ENCODE measurements at regions not wholly inside any gene's neighbourhood (a gene's known extent, or its start where the extent isn't known, plus 50 kb on each side); places are given as distances from the start of the nearest gene placed in this dataset.
"Not testable (repeated sequence)": the region's sequence is repeated elsewhere in the genome, so short reads cannot be mapped to it uniquely, and the experiment has no call there.

DNA sequence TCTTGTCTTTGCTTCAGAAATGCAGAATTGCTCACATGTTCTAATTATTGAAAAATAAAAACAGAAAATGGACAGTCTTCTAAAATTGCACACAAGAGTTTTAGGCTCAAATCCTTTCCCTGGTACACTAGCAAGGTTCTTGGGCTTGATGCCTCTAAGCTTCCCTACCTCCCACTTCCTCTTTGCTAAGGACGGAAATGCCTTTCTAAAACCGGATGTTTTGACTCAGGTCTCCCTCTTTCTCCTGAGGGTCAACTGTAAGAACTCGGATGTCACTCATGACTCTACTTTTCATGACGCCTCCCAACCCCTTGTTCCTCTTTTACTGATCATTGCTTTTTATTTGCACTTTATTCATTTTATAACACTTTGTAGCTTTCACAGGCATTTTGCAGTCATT is 613.5 kb downstream of the C6orf118 start:
- Mint-ChIP-seq H3K9me3 (peaks cover 5% of the 10 kb centered on the region), H3K4me1 (no peaks in the 10 kb centered on the region), H3K36me3 (no peaks in the 10 kb centered on the region), H3K27ac (no peak overlapping the region), H3K27me3 (no peaks in the 10 kb centered on the region), H3K4me3 (no peak overlapping the region)
- no peak for DNase-seq
- CTCF ChIA-PET = no interaction called here

DNA sequence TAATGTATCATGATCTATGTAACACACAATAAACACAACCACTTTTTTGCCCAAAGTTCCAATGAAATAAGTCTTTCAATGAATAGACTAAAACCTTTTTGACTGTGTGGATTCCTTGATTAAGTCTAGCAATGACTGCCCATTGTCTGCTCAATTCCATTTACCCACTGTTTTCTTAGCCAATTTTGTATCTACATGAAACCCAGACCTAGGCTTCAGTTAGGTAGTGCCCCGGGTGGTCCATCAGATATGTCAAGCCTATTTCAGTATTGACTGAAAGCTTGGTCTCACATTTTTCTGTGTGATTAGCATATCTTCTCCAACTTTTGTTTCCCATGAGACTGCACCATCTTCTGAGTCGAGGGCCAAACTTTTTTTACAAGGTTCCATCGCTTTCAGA is 615.0 kb downstream of the C6orf118 start:
- Mint-ChIP-seq H3K27ac (no peak overlapping the region), H3K4me3 (no peak overlapping the region), H3K36me3 (no peaks in the 10 kb centered on the region), H3K4me1 (no peaks in the 10 kb centered on the region), H3K27me3 (no peaks in the 10 kb centered on the region), H3K9me3 (peaks cover 11% of the 10 kb centered on the region)
- CTCF ChIA-PET = no interaction called here
- DNase-seq = no peak

DNA sequence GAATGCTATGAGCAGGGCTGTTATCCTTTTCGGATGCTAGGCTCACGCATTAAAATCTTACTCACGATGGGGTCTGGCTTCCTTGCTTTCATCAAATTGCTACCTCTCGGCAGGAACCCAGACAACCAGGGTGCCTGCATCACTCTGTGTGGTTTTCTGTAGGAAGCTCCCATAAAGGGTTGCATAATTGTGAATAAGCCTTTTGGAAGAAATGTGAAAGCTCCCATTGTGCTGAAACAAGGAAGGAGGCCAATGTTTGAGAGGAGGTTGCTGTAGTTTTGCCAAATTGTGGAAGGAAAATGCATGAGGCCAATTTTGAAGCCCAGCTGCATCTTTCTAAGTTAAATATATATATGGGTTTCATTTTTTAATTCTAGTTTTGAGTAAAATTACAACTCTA is 615.5 kb downstream of the C6orf118 start:
- H3K27ac Mint-ChIP-seq = no peak overlapping the region
- no peaks in the 10 kb centered on the region for H3K4me1 Mint-ChIP-seq
- no peaks in the 10 kb centered on the region for H3K36me3 Mint-ChIP-seq
- H3K9me3 Mint-ChIP-seq = peaks cover 11% of the 10 kb centered on the region
- H3K4me3 Mint-ChIP-seq = no peak overlapping the region
- DNase-seq = no peak
- CTCF ChIA-PET = no interaction called here
- no peaks in the 10 kb centered on the region for H3K27me3 Mint-ChIP-seq

DNA sequence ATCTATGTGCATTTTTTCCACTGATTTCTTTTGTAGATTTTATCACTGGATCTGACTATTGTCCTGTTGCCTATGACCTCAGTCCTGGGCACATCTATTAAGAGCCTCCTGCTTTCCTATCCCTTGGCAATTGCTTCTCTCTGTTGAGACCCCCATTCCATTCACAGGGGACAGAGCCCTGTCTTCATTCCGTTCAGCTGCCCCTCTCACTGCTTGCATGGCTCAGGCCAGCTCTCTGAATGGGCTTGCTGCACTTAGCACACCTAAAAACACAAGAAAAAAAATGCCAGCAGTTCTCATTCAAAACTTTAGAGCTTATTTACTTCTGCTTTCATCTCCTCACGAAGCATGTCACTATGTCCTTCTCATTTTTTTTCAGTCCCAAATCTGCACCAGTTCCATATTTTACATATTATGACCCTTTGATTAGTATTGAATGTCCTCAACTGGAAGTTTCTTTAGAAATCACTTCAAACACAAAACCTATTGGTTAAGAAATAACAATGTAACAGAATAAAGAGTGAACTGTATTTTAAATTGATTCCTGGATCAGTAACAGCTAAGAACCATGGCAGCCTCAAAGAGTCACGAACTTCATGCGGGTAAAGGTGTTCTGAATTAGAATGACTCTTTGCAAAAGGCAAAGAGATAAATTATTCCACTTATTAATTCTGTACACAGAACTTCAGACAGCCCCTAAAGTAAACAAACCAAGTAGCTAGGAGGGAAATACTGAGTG is 616.5 kb downstream of the C6orf118 start:
- CTCF ChIA-PET = no interaction called here
- Mint-ChIP-seq H3K4me1 (no peaks in the 10 kb centered on the region), H3K36me3 (no peaks in the 10 kb centered on the region), H3K9me3 (peaks cover 11% of the 10 kb centered on the region), H3K27ac (no peak overlapping the region), H3K27me3 (no peaks in the 10 kb centered on the region), H3K4me3 (no peak overlapping the region)
- DNase-seq = no peak

DNA sequence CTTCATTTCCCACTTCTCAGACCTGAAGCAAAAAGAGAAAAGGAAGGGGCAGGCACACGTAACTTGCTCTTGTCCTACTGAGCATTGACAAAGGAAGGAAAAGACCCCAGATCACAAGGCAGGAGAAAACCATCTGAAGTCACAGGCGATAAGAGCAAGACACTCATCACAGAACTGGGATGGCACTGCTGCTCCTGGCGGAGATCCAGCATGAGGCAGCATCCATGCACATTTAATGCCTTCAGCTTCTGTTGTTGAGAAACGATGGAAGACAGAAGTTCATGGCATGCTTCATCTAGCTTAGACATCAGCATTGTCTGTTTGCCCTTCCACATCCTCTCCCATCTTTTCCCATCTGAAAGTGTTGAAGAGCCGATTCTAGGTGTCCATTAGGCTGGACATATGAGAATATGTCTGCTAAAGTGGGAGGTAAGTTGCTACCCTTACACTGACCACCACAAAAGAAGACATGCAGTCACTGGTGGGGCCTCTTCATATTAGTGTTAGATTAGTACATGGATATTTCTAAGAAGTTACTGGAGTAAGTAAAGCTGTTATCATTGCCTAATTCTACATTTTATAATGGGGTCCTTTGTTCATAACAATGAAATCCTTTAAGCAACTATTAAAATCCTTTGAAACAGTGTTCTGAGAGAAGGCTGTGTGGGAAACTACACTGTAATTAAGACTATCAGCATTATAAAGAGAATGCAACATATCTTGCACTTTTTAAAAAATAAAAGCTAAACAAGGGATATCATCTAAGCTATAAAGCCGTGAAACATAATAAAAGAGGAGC is 618.5 kb downstream of the C6orf118 start:
- no peak for DNase-seq
- no peaks in the 10 kb centered on the region for H3K27me3 Mint-ChIP-seq
- CTCF ChIA-PET = no interaction called here
- H3K27ac Mint-ChIP-seq = no peak overlapping the region
- no peak overlapping the region for H3K4me3 Mint-ChIP-seq
- no peaks in the 10 kb centered on the region for H3K36me3 Mint-ChIP-seq
- H3K4me1 Mint-ChIP-seq = no peaks in the 10 kb centered on the region
- peaks cover 17% of the 10 kb centered on the region for H3K9me3 Mint-ChIP-seq

DNA sequence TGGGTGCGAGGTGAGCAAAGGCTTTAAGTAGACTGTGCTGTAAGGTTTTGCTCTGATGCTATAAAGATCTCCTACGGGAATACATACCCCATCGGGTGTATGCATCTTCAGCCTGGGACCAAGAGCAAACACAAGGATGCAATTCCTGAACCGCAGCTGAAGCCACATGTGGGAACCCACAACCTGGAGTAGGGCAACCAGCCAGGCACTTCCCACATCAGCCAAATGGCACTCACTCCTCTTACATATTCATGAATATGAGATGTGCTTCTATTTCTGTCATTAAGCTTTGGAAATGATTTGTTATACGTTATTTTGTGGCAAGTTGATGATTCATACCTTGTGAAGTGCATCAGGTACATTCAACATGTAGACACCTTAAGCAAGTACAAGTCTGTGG is 619.2 kb downstream of the C6orf118 start:
- Mint-ChIP-seq H3K4me3 (no peak overlapping the region), H3K27ac (no peak overlapping the region), H3K4me1 (no peaks in the 10 kb centered on the region), H3K27me3 (no peaks in the 10 kb centered on the region), H3K9me3 (peaks cover 16% of the 10 kb centered on the region), H3K36me3 (no peaks in the 10 kb centered on the region)
- no peak for DNase-seq
- CTCF ChIA-PET = no interaction called here

DNA sequence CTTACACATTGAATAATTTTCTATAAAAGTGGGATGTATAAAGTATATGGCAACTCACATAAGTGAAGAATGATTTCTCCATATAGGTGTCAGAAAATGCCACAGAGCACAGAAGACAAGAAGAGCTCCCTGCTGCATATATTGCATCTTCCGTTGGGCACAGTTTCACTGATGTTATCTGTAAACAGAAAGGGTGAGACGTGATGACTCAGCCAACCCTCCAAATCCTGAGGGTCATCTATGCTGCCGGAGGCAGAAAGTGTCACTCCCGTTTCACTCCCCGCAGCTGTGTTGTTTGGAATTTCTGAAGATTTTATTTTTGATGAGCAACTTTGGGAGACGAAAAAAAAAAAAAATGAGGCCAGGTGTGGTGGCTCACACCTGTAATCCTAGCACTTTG is 644.1 kb downstream of the C6orf118 start:
- H3K27ac Mint-ChIP-seq = no peak overlapping the region
- H3K36me3 Mint-ChIP-seq = no peaks in the 10 kb centered on the region
- no peak for DNase-seq
- H3K27me3 Mint-ChIP-seq = no peaks in the 10 kb centered on the region
- H3K9me3 Mint-ChIP-seq = peaks cover 13% of the 10 kb centered on the region
- H3K4me3 Mint-ChIP-seq = no peak overlapping the region
- CTCF ChIA-PET = no interaction called here
- H3K4me1 Mint-ChIP-seq = no peaks in the 10 kb centered on the region

DNA sequence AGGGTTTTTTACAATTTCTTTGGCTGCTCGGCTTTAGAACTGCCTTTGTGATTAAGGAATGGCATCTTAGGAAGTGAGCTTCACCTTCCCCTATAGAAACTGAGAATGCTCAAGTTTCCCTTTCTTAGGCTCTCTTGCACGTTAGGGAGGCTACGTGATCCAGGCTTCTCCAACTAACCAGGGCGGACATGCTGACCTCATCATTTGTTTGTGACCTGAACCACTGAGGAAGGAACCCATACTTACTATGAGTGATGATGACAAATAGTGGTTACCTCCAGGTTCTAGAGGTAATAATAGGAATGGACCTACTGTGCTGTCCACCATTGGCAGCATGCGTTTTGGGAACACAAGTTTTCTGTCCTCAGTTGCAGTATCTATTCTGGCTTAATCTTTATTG is 645.8 kb downstream of the C6orf118 start:
- Mint-ChIP-seq H3K36me3 (no peaks in the 10 kb centered on the region), H3K9me3 (peaks cover 10% of the 10 kb centered on the region), H3K27ac (no peak overlapping the region), H3K4me1 (no peaks in the 10 kb centered on the region), H3K4me3 (no peak overlapping the region), H3K27me3 (no peaks in the 10 kb centered on the region)
- no peak for DNase-seq
- CTCF ChIA-PET = no interaction called here

DNA sequence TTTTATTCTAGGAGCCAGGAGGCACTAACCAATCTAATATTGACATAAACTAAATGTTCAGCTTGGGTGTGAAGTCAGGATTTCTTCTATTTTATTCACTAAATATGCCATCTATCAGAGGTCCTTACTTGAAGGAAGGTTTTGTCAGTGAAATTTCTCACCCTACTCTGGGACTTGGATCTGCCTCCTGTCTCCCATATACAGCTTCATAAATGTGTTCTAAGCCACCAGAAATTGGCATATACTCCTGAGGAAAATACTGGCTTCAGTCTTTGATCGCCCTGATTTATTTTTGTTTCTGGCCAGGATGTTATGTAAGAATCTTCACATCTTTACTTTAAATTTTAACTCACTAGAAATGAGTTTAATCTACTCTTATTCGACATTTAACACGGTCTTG is 647.7 kb downstream of the C6orf118 start:
- H3K9me3 Mint-ChIP-seq = peaks cover 10% of the 10 kb centered on the region
- no peak overlapping the region for H3K4me3 Mint-ChIP-seq
- CTCF ChIA-PET = no interaction called here
- H3K27ac Mint-ChIP-seq = no peak overlapping the region
- no peaks in the 10 kb centered on the region for H3K36me3 Mint-ChIP-seq
- no peaks in the 10 kb centered on the region for H3K27me3 Mint-ChIP-seq
- H3K4me1 Mint-ChIP-seq = no peaks in the 10 kb centered on the region
- no peak for DNase-seq

DNA sequence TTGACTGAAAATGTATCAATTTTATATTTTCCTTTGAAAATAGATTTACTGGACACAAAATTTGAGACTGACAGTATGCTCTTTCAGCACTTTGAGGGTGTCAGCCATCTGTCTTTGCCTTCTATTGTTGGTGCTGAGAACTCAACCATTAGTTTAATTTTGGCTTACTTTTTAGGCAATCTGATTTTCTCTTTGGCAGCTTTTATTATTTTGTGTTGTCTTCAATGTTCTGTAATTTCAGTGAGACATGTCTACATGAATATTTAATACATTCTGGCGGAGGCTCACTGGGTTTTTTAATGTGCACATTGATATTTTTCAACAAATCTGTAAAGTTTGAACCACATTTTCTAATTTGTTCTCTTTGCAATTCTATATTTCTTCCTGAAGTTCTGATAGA is 648.6 kb downstream of the C6orf118 start:
- H3K27me3 Mint-ChIP-seq = no peaks in the 10 kb centered on the region
- H3K36me3 Mint-ChIP-seq = no peaks in the 10 kb centered on the region
- H3K4me1 Mint-ChIP-seq = no peaks in the 10 kb centered on the region
- CTCF ChIA-PET = interaction anchor here (0.6 kb wide), 1 partner anchor 1558 kb away, joined by 3 read pairs; no protein-coding TSS in a partner anchor
- no peak overlapping the region for H3K27ac Mint-ChIP-seq
- H3K4me3 Mint-ChIP-seq = no peak overlapping the region
- DNase-seq = no peak
- H3K9me3 Mint-ChIP-seq = peaks cover 11% of the 10 kb centered on the region

DNA sequence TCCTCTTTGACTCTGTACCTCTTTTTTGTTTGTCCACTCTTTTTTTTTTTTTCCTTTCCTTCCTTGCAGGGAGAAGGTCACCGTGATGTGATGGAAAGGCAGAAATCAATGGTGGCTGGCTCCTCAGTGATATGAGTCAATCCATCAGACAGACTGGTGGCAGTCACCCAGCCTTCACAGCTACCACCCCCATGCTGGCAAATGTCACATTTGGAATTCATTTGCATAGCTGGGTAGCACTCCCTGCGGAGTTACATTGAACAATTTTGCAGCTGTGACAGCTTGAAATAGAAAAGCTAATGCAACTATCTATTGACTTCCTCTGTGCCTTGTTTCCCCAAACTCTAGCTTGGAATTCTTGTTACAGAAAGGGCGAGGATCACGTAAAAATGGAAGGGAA is 668.4 kb downstream of the C6orf118 start:
- H3K27me3 Mint-ChIP-seq = no peaks in the 10 kb centered on the region
- DNase-seq = no peak
- no peaks in the 10 kb centered on the region for H3K4me1 Mint-ChIP-seq
- no peaks in the 10 kb centered on the region for H3K36me3 Mint-ChIP-seq
- H3K4me3 Mint-ChIP-seq = no peak overlapping the region
- peaks cover 9% of the 10 kb centered on the region for H3K9me3 Mint-ChIP-seq
- CTCF ChIA-PET = no interaction called here
- H3K27ac Mint-ChIP-seq = no peak overlapping the region

DNA sequence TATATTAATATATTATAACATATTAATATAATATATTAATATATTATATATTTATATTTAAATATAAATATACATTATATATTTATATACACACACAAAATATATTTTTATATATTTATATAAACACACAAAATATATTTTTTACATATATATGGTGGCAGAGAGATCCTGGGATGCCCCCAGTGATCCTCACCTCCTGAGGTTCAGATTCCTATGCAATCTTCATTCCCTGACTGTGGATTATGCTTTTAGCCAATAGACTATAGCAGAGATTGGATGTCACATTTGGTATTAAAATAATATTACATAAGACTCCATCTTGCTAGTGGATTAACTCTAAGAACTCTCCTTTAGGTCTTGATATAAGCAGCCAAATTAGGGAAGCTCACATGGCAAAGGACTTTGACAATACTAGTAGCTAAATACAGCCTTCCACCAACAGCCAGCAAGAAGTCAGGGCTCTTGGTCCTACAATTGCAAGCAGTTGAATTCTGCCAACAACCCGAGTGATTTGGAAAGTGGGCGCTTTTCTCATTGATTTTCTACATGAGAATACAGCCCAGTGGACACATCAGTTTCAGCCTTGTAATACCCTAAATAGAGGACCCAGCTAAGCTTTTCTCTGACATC is 681.0 kb downstream of the C6orf118 start:
- DNase-seq = no peak
- CTCF ChIA-PET = no interaction called here
- no peak overlapping the region for H3K27ac Mint-ChIP-seq
- H3K27me3 Mint-ChIP-seq = no peaks in the 10 kb centered on the region
- H3K9me3 Mint-ChIP-seq = peaks cover 7% of the 10 kb centered on the region
- H3K36me3 Mint-ChIP-seq = no peaks in the 10 kb centered on the region
- H3K4me3 Mint-ChIP-seq = no peak overlapping the region
- H3K4me1 Mint-ChIP-seq = no peaks in the 10 kb centered on the region

DNA sequence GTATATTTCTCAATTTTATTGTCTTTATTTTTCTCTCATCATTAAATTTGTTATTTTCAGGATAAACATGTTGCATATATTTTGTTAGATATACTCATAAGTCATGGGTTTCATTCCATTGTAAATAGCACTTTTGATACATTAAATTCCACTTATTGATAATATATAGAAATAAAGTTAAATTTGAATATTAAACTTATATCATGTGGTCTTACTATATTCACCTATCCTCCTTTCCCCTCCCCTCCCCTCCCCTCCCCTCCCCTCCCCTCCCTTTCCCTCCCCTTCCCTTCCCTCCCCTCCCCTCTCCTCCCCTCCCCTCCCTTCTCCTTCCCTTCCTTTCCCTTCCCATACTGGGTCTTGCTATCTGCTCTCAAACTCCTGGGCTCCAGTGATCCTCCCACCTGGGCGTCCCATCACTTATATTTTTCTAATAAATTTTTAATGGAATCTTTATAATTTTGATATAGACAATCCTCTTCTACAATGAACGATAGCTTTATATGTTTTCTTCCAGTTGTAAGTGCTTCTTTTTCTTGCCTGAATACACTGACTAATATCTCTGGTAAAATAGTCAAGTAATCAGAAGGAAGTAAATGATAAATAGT is 692.4 kb downstream of the C6orf118 start:
- H3K36me3 Mint-ChIP-seq = no peaks in the 10 kb centered on the region
- H3K4me3 Mint-ChIP-seq = no peak overlapping the region
- no peaks in the 10 kb centered on the region for H3K4me1 Mint-ChIP-seq
- DNase-seq = no peak
- CTCF ChIA-PET = no interaction called here
- H3K27me3 Mint-ChIP-seq = no peaks in the 10 kb centered on the region
- H3K9me3 Mint-ChIP-seq = peaks cover 4% of the 10 kb centered on the region
- H3K27ac Mint-ChIP-seq = no peak overlapping the region

DNA sequence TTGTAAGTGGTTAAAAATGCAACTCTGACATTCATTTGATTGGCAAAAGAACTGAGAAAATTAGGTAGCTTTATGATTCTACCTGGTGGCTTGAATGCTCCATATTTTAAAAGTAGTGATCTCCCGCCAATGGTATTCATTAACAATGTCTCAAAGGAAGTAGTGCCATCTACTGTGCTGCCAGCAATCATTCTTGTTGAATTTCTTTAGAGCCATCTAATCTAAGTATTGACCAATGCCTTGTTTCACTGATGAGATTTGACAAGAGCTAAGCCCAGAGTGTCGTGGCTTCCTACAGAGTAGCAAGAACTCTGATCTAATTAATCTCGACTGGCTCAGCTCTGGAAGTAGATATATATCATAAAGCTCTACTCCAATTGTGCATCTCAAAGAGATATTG is 696.7 kb downstream of the C6orf118 start:
- Mint-ChIP-seq H3K4me1 (no peaks in the 10 kb centered on the region), H3K27me3 (no peaks in the 10 kb centered on the region), H3K9me3 (peaks cover 4% of the 10 kb centered on the region), H3K36me3 (no peaks in the 10 kb centered on the region), H3K27ac (no peak overlapping the region), H3K4me3 (no peak overlapping the region)
- DNase-seq = no peak
- CTCF ChIA-PET = no interaction called here

DNA sequence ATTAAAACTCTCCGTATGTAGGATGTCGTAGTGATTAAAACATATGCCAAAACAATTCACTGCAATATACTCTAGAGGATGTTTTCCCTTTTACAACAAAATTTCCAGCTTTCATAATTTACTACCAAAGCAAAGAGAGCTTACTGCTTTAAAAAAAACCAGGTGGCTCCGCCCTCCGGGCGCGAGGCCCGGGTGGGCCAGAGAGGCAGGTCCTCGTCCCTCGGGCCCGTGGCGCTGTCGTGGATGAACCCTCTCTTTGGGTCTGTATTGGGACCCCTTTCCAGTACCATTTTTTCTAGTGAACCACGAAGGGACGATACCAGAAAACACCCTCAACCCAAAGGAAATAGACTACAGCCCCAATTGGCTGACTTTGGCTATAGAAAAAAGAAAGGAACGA is 698.5 kb downstream of the C6orf118 start:
- H3K27ac Mint-ChIP-seq, H3K4me3 Mint-ChIP-seq, H3K9me3 Mint-ChIP-seq, CTCF ChIA-PET, H3K27me3 Mint-ChIP-seq, H3K36me3 Mint-ChIP-seq, H3K4me1 Mint-ChIP-seq, DNase-seq: not testable (repeated sequence)

Data from activated naive CD4-positive, alpha-beta T cell treated with anti-CD3 and anti-CD28 coated beads, Interleukin-2, amount 10 ng/mL, durations not matched to agents 7 days and 5 days (primary cell).